Glutamatergic neuron (in vitro differentiated cells): ENCODE measurements at regions not wholly inside any gene's neighbourhood (a gene's known extent, or its start where the extent isn't known, plus 50 kb on each side); places are given as distances from the start of the nearest gene placed in this dataset.
A peak's percentile ranks its signal among the peaks of the same experiment; 100 is the strongest.

Source experiments
- DNase-seq: peaks from one replicate; pipeline ENCODE4 v3.0.0; 2022
- H3K27ac Mint-ChIP-seq: one replicate; pipeline ENCODE4 v1.8.0; 2020; ENCODE audit warnings: mild to moderate bottlenecking, mixed read lengths, inconsistent platforms; ENCODE audit not compliant: unreplicated experiment
- H3K27me3 Mint-ChIP-seq: one replicate; pipeline ENCODE4 v1.8.0; 2020; ENCODE audit warnings: mild to moderate bottlenecking, moderate library complexity, mixed read lengths, inconsistent platforms; ENCODE audit not compliant: unreplicated experiment
- H3K36me3 Mint-ChIP-seq: one replicate; pipeline ENCODE4 v1.8.0; 2020; ENCODE audit warnings: mild to moderate bottlenecking, mixed read lengths, inconsistent platforms; ENCODE audit not compliant: unreplicated experiment
- H3K4me1 Mint-ChIP-seq: one replicate; pipeline ENCODE4 v1.8.0; 2020; ENCODE audit warnings: mild to moderate bottlenecking, low read depth, mixed read lengths, inconsistent platforms; ENCODE audit not compliant: unreplicated experiment
- H3K4me3 Mint-ChIP-seq: one replicate; pipeline ENCODE4 v1.8.0; 2020; ENCODE audit warnings: mild to moderate bottlenecking, mixed read lengths, inconsistent platforms; ENCODE audit not compliant: unreplicated experiment
- H3K9me3 Mint-ChIP-seq: one replicate; pipeline ENCODE4 v1.8.0; 2020; ENCODE audit warnings: mild to moderate bottlenecking, moderate library complexity, mixed read lengths, inconsistent platforms; ENCODE audit not compliant: unreplicated experiment
- CTCF ChIP-seq: fragments of 200-600 bp; sonication (generic); IDR thresholded peaks from one replicate; pipeline ENCODE4 v1.5.0; 2021; ENCODE audit not compliant: partially characterized antibody, unreplicated experiment

- Mint-ChIP-seq H3K27ac (no peak overlapping the region), H3K4me3 (no peak overlapping the region), H3K9me3 (peaks cover 4% of the 10 kb centered on the region), H3K36me3 (no peaks in the 10 kb centered on the region), H3K27me3 (peaks cover 1% of the 10 kb centered on the region), H3K4me1 (no peaks in the 10 kb centered on the region)
- no peak for DNase-seq
- TF ChIP-seq CTCF, result no peak
These were observed 73.0 kb upstream of the EPHB3 start for GRCh38 chr3:184488577-184488976.

DNA sequence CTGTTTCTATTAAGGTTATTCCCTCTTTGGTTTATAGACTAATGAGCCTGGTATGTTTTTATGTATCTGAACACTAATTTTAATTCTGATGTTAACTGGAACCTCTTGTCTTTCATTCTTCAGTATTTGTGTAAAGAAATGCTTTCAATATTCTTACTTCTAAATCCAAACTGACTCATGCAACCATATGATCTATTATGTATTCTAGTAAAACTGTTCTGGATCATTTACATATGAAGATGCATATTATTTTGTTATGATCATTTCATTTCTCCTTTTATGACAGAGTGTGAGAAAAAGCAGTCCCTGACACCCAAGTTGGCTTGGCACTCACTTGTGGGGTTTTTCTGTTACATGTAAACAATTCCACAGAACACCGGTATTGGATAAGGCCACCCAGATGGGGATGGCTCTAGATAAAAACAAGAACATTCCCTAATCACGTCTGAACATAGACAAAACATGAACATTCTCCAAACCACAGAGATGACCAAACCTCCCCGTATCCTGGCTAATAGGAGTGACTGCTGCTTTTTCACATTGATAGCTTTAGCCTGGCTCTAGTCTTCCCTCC is 72.2 kb upstream of the EPHB3 start:
- peaks cover 4% of the 10 kb centered on the region for H3K9me3 Mint-ChIP-seq
- no peak for DNase-seq
- no peak overlapping the region for H3K27ac Mint-ChIP-seq
- no peak for TF ChIP-seq CTCF
- peaks cover 8% of the 10 kb centered on the region for H3K36me3 Mint-ChIP-seq
- no peaks in the 10 kb centered on the region for H3K4me1 Mint-ChIP-seq
- peaks cover 8% of the 10 kb centered on the region for H3K27me3 Mint-ChIP-seq
- no peak overlapping the region for H3K4me3 Mint-ChIP-seq

DNA sequence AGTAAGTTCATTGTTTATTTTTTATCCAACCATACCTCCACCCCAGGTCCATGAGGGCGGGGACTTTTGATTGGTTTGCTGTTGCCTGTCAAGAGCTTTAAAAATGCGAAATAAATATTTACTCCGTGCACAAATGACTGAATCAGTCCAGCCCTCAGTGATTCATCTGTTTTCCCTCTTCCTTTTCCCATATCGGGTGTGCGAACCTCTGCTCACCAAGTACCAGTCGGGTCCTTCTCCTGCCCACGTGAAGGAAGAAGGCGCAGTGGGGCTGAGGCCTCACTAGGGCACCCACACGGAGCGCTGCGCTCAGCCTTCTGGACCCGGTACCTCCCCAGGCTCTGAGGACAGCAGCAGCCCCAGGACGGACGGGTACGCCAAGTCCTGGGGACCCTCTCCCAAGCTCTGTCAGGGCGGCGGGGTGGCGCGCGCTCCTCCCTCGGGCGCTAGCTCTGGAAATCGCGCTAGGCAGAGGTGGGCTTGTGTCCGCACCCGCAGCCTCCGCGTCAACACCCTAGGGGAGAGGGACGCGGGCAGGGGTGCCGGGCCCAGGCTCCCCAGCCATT is 70.5 kb upstream of the EPHB3 start:
- TF ChIP-seq CTCF, result no peak
- Mint-ChIP-seq H3K4me1 (no peaks in the 10 kb centered on the region), H3K4me3 (no peak overlapping the region), H3K27ac (no peak overlapping the region), H3K36me3 (peaks cover 12% of the 10 kb centered on the region), H3K27me3 (peaks cover 8% of the 10 kb centered on the region), H3K9me3 (peaks cover 4% of the 10 kb centered on the region)
- DNase-seq, result no peak

DNA sequence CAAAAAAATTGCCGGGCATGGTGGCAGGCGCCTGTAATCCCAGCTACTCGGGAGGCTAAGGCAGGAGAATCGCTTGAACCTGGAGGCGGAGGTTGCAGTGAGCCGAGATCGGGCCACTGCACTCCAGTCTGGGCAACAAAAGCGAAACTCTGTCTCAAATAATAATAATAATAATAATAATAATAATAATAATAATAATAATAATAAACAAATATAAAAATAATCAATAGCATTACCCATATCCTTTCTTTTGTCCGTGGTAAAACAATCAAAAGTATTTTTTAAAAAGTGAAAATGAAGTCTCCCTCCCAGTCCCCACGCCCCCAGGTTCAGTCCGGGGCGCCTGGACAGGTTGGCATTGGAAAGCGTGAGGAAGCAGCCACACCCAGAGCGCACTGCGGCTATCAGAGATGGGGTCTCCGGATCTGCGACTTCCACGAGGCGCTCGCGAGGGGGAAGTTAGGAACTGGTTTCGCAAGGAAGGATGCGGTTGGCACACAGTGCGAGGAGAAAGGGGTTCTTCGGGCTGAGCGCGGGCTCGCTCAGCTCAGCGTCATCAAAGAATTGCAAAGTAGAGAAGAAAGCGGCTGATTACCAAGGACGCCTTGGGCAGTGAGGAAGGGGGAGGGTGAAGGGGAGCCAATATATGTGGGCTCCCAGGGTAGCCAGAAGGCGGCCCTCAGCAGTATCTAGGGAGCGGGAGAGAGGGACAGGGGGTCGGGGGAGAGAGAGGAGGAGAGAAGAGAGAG is 69.5 kb upstream of the EPHB3 start:
- Mint-ChIP-seq H3K9me3 (peaks cover 4% of the 10 kb centered on the region), H3K36me3 (peaks cover 16% of the 10 kb centered on the region), H3K27ac (peak overlapping the region; percentile 44), H3K27me3 (peaks cover 9% of the 10 kb centered on the region), H3K4me3 (peak overlapping the region; percentile 74), H3K4me1 (no peaks in the 10 kb centered on the region)
- TF ChIP-seq CTCF, result no peak
- no peak for DNase-seq

DNA sequence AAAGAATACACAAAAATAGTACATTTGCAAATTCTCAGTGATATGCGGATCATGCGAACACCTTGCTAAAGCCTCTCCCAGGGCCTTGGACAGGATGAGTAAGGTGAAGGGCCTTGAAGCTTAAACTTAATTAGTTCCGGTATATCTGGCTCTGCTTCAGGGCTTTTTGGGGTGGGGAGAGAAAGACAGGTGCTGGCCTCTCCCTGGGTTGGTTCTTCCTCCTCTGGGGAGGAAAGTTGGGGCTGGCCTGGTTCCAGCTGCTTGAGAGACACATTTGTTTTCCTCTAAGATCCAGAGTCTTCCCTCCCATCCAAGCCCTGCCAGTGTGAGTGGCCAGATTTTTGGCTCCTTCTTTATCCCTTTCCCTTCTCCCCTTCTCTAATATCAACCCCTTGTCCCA is 64.7 kb upstream of the EPHB3 start:
- Mint-ChIP-seq H3K27ac (no peak overlapping the region), H3K4me1 (peaks cover 3% of the 10 kb centered on the region), H3K4me3 (no peak overlapping the region), H3K27me3 (peaks cover 15% of the 10 kb centered on the region), H3K36me3 (peaks cover 16% of the 10 kb centered on the region), H3K9me3 (no peaks in the 10 kb centered on the region)
- TF ChIP-seq CTCF, result no peak
- DNase-seq, result no peak
